ENCODE measurements at regions not wholly inside any gene's neighbourhood (a gene's known extent, or its start where the extent isn't known, plus 50 kb on each side); places are given as distances from the start of the nearest gene placed in this dataset.
"Not testable (repeated sequence)": the region's sequence is repeated elsewhere in the genome, so short reads cannot be mapped to it uniquely, and the experiment has no call there.

DNA sequence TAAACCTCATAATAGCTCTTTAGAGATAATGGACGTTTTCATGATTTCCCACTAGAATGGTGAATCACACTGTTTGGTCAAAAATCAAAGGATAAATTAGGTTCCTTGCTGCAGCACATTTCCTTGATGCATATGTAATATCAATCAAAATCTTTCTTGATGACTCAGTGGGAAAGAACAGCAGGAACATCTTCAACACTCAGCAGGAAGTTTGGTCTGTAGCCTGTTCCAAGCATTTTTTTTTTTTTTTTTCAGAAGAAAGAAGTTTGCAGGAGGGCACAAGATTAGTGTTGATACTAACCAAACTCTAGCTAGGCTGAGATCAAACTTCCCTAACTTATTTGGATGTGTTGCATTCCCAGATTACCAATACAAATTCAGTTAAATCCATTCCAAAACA lies 1529.8 kb downstream of the FAM181B start:
- Histone ChIP-seq H3K4me1 (ENCODE audit: insufficient read depth) (no peaks in the 10 kb centered on the region), H4K20me1 (ENCODE audit: insufficient read depth, poor library complexity, severe bottlenecking) (no peaks in the 10 kb centered on the region), H3K4me2 (no peak overlapping the region), H3K4me3 (no peak overlapping the region), H3K27me3 (no peaks in the 10 kb centered on the region), H3K9me3 (ENCODE audit: low read depth) (no peaks in the 10 kb centered on the region), H2AFZ (no peak overlapping the region), H3K27ac (no peak overlapping the region), H3K36me3 (replicated peaks; ENCODE audit: insufficient read depth, low read depth) (no peaks in the 10 kb centered on the region), H3K9me2 (replicated peaks; ENCODE audit: insufficient read depth) (no peaks in the 10 kb centered on the region), H3K79me2 (no peaks in the 10 kb centered on the region)
- TF ChIP-seq EZH2phosphoT487 (IDR thresholded peaks at IDR 0.05; ENCODE audit: low read depth, severe bottlenecking, unreplicated experiment) = no peak
- no peak for TF ChIP-seq EZH2 (IDR thresholded peaks at IDR 0.05; ENCODE audit: borderline replicate concordance)
- TF ChIP-seq, protein P1, sequence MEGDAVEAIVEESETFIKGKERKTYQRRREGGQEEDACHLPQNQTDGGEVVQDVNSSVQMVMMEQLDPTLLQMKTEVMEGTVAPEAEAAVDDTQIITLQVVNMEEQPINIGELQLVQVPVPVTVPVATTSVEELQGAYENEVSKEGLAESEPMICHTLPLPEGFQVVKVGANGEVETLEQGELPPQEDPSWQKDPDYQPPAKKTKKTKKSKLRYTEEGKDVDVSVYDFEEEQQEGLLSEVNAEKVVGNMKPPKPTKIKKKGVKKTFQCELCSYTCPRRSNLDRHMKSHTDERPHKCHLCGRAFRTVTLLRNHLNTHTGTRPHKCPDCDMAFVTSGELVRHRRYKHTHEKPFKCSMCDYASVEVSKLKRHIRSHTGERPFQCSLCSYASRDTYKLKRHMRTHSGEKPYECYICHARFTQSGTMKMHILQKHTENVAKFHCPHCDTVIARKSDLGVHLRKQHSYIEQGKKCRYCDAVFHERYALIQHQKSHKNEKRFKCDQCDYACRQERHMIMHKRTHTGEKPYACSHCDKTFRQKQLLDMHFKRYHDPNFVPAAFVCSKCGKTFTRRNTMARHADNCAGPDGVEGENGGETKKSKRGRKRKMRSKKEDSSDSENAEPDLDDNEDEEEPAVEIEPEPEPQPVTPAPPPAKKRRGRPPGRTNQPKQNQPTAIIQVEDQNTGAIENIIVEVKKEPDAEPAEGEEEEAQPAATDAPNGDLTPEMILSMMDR (IDR thresholded peaks at IDR 0.05; ENCODE audit: poor library complexity) = no peak
- DNase-seq (ENCODE audit: low spot score) = no peak
- WGBS (ENCODE audit: low lambda C conversion rate, missing lambda C conversion rate) = 65% methylated on average over 1 of the region's 1 CpG

DNA sequence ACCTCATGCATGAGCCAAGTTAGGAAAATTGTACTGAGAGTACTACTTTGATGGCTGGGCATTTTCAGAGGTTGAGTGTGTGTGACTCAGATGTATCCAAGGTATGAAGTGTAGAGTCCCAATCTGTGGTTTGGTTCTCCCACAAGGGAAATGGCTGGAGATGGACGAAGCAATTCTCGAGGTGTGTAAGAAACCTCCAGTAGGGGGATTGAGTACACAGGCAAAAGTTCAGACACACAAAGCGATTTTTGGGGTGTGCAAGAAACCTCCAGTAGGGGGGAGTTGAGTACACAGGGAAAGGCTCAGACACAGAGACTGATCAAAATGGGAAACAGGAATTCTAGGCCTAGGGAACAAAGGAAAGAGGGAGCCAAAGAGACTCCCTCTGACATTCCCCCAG lies 1536.3 kb downstream of the FAM181B start:
- no peaks in the 10 kb centered on the region for H3K36me3 ChIP-seq (replicated peaks; ENCODE audit: insufficient read depth, low read depth)
- no peaks in the 10 kb centered on the region for H4K20me1 ChIP-seq (ENCODE audit: insufficient read depth, poor library complexity, severe bottlenecking)
- H3K9me3 ChIP-seq (ENCODE audit: low read depth) = no peaks in the 10 kb centered on the region
- no peak overlapping the region for H3K27ac ChIP-seq
- H3K4me1 ChIP-seq (ENCODE audit: insufficient read depth) = peaks cover 8% of the 10 kb centered on the region
- TF ChIP-seq EZH2 (IDR thresholded peaks at IDR 0.05; ENCODE audit: borderline replicate concordance) (no peak), EZH2phosphoT487 (IDR thresholded peaks at IDR 0.05; ENCODE audit: low read depth, severe bottlenecking, unreplicated experiment) (no peak)
- TF ChIP-seq, protein P1 (IDR thresholded peaks at IDR 0.05; ENCODE audit: poor library complexity) = no peak
- no peak overlapping the region for H3K4me3 ChIP-seq
- H3K27me3 ChIP-seq = no peaks in the 10 kb centered on the region
- no peaks in the 10 kb centered on the region for H3K79me2 ChIP-seq
- DNase-seq (ENCODE audit: low spot score) = no peak
- no peak overlapping the region for H3K4me2 ChIP-seq
- H3K9me2 ChIP-seq (replicated peaks; ENCODE audit: insufficient read depth) = no peaks in the 10 kb centered on the region
- H2AFZ ChIP-seq = no peak overlapping the region
- WGBS (ENCODE audit: low lambda C conversion rate, missing lambda C conversion rate) = 88% methylated on average over 3 of the region's 3 CpGs

DNA sequence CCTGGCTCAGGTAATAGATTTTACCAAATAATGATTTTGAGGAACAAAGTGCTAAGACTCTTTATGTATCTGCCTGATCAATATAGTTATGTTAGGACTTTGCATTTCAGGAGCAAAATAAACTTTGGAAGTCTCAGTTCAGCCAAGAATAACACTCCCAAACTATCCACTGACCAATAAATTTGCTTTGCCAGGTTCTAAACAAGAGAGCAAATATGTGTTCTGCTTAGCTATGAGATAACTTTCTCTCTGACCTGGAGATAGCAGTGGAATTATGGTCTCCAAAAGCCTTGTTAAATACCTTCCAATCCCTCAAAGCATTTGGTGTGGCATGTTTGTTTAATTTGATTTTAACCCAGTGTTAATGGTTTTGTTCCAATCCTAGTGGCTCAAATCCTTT lies 1541.1 kb downstream of the FAM181B start:
- no peaks in the 10 kb centered on the region for H3K9me3 ChIP-seq (ENCODE audit: low read depth)
- H3K9me2 ChIP-seq (replicated peaks; ENCODE audit: insufficient read depth) = no peaks in the 10 kb centered on the region
- no peak overlapping the region for H3K27ac ChIP-seq
- no peak overlapping the region for H3K4me3 ChIP-seq
- H4K20me1 ChIP-seq (ENCODE audit: insufficient read depth, poor library complexity, severe bottlenecking) = no peaks in the 10 kb centered on the region
- no peak overlapping the region for H3K4me2 ChIP-seq
- H2AFZ ChIP-seq = no peak overlapping the region
- H3K79me2 ChIP-seq = no peaks in the 10 kb centered on the region
- no peak for DNase-seq (ENCODE audit: low spot score)
- H3K4me1 ChIP-seq (ENCODE audit: insufficient read depth) = peaks cover 14% of the 10 kb centered on the region
- no peaks in the 10 kb centered on the region for H3K27me3 ChIP-seq
- TF ChIP-seq EZH2phosphoT487 (IDR thresholded peaks at IDR 0.05; ENCODE audit: low read depth, severe bottlenecking, unreplicated experiment) (no peak), EZH2 (IDR thresholded peaks at IDR 0.05; ENCODE audit: borderline replicate concordance) (no peak)
- TF ChIP-seq, protein P1 (IDR thresholded peaks at IDR 0.05; ENCODE audit: poor library complexity) = no peak
- H3K36me3 ChIP-seq (replicated peaks; ENCODE audit: insufficient read depth, low read depth) = no peaks in the 10 kb centered on the region

DNA sequence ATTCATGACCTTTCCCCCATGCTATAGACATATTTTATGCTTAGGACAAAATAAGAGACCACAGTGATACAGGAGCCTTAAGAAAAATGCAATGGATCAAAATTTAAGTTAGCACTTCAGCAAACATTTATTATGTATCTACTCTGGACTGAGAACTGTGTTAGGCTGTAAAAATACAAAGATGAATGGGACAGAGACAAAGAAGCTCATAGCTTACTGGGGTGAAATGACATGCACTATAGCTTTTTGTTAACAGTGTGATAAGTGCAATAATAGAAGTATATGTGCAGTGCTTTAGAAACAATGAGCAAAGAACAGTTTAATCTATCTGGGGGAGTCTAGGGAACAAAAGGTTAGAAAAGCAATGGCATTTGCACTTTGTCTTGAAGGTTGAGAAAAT lies 1543.1 kb downstream of the FAM181B start:
- DNase-seq (ENCODE audit: low spot score) = no peak
- Histone ChIP-seq H3K9me2 (replicated peaks; ENCODE audit: insufficient read depth) (no peaks in the 10 kb centered on the region), H3K79me2 (no peaks in the 10 kb centered on the region), H3K4me1 (ENCODE audit: insufficient read depth) (peaks cover 14% of the 10 kb centered on the region), H2AFZ (no peak overlapping the region), H3K27ac (no peak overlapping the region), H3K36me3 (replicated peaks; ENCODE audit: insufficient read depth, low read depth) (no peaks in the 10 kb centered on the region), H3K9me3 (ENCODE audit: low read depth) (no peaks in the 10 kb centered on the region), H3K4me2 (no peak overlapping the region), H3K27me3 (no peaks in the 10 kb centered on the region), H4K20me1 (ENCODE audit: insufficient read depth, poor library complexity, severe bottlenecking) (no peaks in the 10 kb centered on the region), H3K4me3 (no peak overlapping the region)
- TF ChIP-seq EZH2phosphoT487 (IDR thresholded peaks at IDR 0.05; ENCODE audit: low read depth, severe bottlenecking, unreplicated experiment) (no peak), EZH2 (IDR thresholded peaks at IDR 0.05; ENCODE audit: borderline replicate concordance) (no peak)
- TF ChIP-seq, protein P1 (IDR thresholded peaks at IDR 0.05; ENCODE audit: poor library complexity) = no peak

DNA sequence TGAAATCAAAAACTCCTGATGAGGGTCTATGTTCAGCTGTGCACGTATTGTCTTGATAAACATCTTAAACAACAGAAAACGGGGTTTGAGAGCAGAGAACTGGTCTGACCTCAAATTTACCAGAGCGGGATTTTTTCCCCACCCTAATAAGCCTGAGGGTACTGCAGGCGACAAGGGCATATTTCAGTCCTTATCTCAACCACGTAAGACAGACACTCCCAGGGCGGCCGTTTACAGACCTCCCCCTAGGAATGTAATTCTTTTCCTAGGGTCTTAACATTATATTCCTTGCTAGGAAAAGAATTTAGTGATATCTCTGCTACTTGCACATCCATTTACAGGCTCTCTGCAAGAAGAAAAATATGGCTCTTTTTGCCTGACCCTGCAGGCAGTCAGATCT lies 1546.6 kb downstream of the FAM181B start:
- H3K36me3 ChIP-seq (replicated peaks; ENCODE audit: insufficient read depth, low read depth); H3K4me3 ChIP-seq; H3K27ac ChIP-seq; H3K27me3 ChIP-seq; H4K20me1 ChIP-seq (ENCODE audit: insufficient read depth, poor library complexity, severe bottlenecking); H2AFZ ChIP-seq; H3K9me2 ChIP-seq (replicated peaks; ENCODE audit: insufficient read depth); DNase-seq (ENCODE audit: low spot score); H3K4me2 ChIP-seq; H3K9me3 ChIP-seq (ENCODE audit: low read depth); H3K79me2 ChIP-seq; H3K4me1 ChIP-seq (ENCODE audit: insufficient read depth): not testable (repeated sequence)
- WGBS (ENCODE audit: low lambda C conversion rate, missing lambda C conversion rate) = 72% methylated on average over 7 of the region's 7 CpGs
